IMR-90 (cell line): ENCODE measurements at regions not wholly inside any gene's neighbourhood (a gene's known extent, or its start where the extent isn't known, plus 50 kb on each side); places are given as distances from the start of the nearest gene placed in this dataset.

Source experiments
- ATAC-seq: fragments of 200-7000 bp; cut with Tn5 transposase; 2 replicates; pipeline ENCODE4 v1.9.1; 2020; ENCODE audit warnings: low read depth, mild to moderate bottlenecking, moderate library complexity
- BruUV-seq: library from RNA; stranded (reverse); fragments of 400-500 nt; replicated peaks from 2 replicates; lab custom pipeline; 2021; lab: Mats Ljungman, UMichigan
- CTCF ChIA-PET: fragments of 300-600 bp; formaldehyde crosslinking; extraction: SDS; loops from one replicate; lab custom pipeline; 2021; ENCODE audit warnings: antibody characterized with exemption; lab: Yijun Ruan, JAX
- POLR2A ChIA-PET: fragments of 300-600 bp; sonication (Branson Sonifier 250); formaldehyde crosslinking; loops from one replicate; lab custom pipeline; 2022; ENCODE audit warnings: antibody characterized with exemption; ENCODE audit not compliant: unreplicated experiment; lab: Charles Lee
- DNase-seq: peaks from one replicate; pipeline ENCODE4 v3.0.0; 2013
- H2AFZ ChIP-seq: replicated peaks from 2 replicates; pipeline ENCODE3; 2013; ENCODE audit warnings: low read length, mild to moderate bottlenecking; ENCODE audit not compliant: poor library complexity
- H2AK5ac ChIP-seq: 2 replicates; pipeline ENCODE4 v1.6.1; 2013; ENCODE audit warnings: low read depth, low read length, inconsistent platforms
- H2AK9ac ChIP-seq: replicated peaks from 2 replicates; pipeline ENCODE3; 2013; ENCODE audit warnings: mild to moderate bottlenecking, low read depth, low read length, moderate library complexity; ENCODE audit not compliant: poor library complexity
- H2BK120ac ChIP-seq: 2 replicates; pipeline ENCODE4 v1.6.1; 2013; ENCODE audit warnings: low read depth, low read length, inconsistent platforms
- H2BK15ac ChIP-seq: 3 replicates; pipeline ENCODE4 v1.6.1; 2013; ENCODE audit warnings: low read depth, low read length, inconsistent platforms
- H2BK20ac ChIP-seq: 2 replicates; pipeline ENCODE4 v1.6.1; 2013; ENCODE audit warnings: low read depth, mild to moderate bottlenecking, inconsistent platforms, low read length, moderate library complexity
- H2BK5ac ChIP-seq: 2 replicates; pipeline ENCODE4 v1.6.1; 2013; ENCODE audit warnings: mild to moderate bottlenecking, low read depth, low read length, inconsistent platforms; ENCODE audit not compliant: poor library complexity, severe bottlenecking
- H3K14ac ChIP-seq: replicated peaks from 2 replicates; pipeline ENCODE4 v1.6.1; 2013; ENCODE audit warnings: low read depth, low read length, inconsistent platforms
- H3K18ac ChIP-seq: 2 replicates; pipeline ENCODE4 v1.6.1; 2013; ENCODE audit warnings: low read depth, low read length, control low read depth
- H3K23ac ChIP-seq: 2 replicates; pipeline ENCODE4 v1.6.1; 2013; ENCODE audit warnings: low read depth, low read length, inconsistent platforms
- H3K27ac ChIP-seq: 2 replicates; pipeline ENCODE4 v1.5.1; 2013; ENCODE audit warnings: mild to moderate bottlenecking, control low read depth, low read length; ENCODE audit not compliant: insufficient read depth
- H3K27me3 ChIP-seq: 2 replicates; pipeline ENCODE4 v1.6.1; 2013; ENCODE audit warnings: low read length; ENCODE audit not compliant: control insufficient read depth, insufficient read depth
- H3K36me3 ChIP-seq: 2 replicates; pipeline ENCODE4 v1.6.1; 2013; ENCODE audit warnings: low read length, mixed read lengths; ENCODE audit not compliant: control insufficient read depth, insufficient read depth
- H3K4ac ChIP-seq: 2 replicates; pipeline ENCODE4 v1.6.1; 2013; ENCODE audit warnings: low read depth, low read length, inconsistent platforms
- H3K4me1 ChIP-seq: 2 replicates; pipeline ENCODE4 v1.6.1; 2013; ENCODE audit warnings: low read length, mixed read lengths; ENCODE audit not compliant: control insufficient read depth, insufficient read depth
- H3K4me2 ChIP-seq: 2 replicates; pipeline ENCODE4 v1.6.1; 2013; ENCODE audit warnings: low read depth, mild to moderate bottlenecking, control low read depth, low read length, moderate library complexity
- H3K4me3 ChIP-seq: 2 replicates; pipeline ENCODE4 v1.5.1; 2013; ENCODE audit warnings: low read depth, mild to moderate bottlenecking, control low read depth, low read length, moderate library complexity; ENCODE audit not compliant: insufficient read depth
- H3K56ac ChIP-seq: 2 replicates; pipeline ENCODE4 v1.6.1; 2013; ENCODE audit warnings: low read length, inconsistent platforms; ENCODE audit not compliant: insufficient read depth; ENCODE audit errors: extremely low read depth
- H3K79me1 ChIP-seq, 2 experiments: 2 replicates each; pipeline ENCODE4 v1.6.1; 2013; ENCODE audit warnings: low read length in 2 of 2, inconsistent platforms in 1 of 2, low read depth in 1 of 2
- H3K9ac ChIP-seq: 2 replicates; pipeline ENCODE4 v1.6.1; 2013; ENCODE audit warnings: low read depth, low read length, control low read depth
- H3K9me1 ChIP-seq: 2 replicates; pipeline ENCODE4 v1.6.1; 2013; ENCODE audit warnings: low read length, inconsistent platforms; ENCODE audit not compliant: insufficient read depth
- H3K9me3 ChIP-seq: 2 replicates; pipeline ENCODE4 v1.6.1; 2013; ENCODE audit warnings: low read length; ENCODE audit not compliant: control insufficient read depth, insufficient read depth
- H4K20me1 ChIP-seq: 2 replicates; pipeline ENCODE4 v1.6.1; 2013; ENCODE audit warnings: low read length, inconsistent platforms; ENCODE audit not compliant: insufficient read depth
- H4K5ac ChIP-seq: 2 replicates; pipeline ENCODE4 v1.6.1; 2013; ENCODE audit warnings: mild to moderate bottlenecking, low read depth, low read length, control low read depth
- H4K8ac ChIP-seq, 2 experiments: 2 replicates each; pipeline ENCODE4 v1.6.1; 2013; ENCODE audit warnings: low read depth in 2 of 2, low read length in 2 of 2, control low read depth in 1 of 2, inconsistent platforms in 1 of 2
- H4K91ac ChIP-seq: 2 replicates; pipeline ENCODE4 v1.6.1; 2013; ENCODE audit warnings: low read depth, low read length, inconsistent platforms; ENCODE audit not compliant: insufficient read depth
- BHLHE40 ChIP-seq: fragments of 150-350 bp; IDR thresholded peaks from 2 replicates; pipeline ENCODE4 v1.6.1; 2016; ENCODE audit warnings: mild to moderate bottlenecking, low read depth, low read length
- CEBPB ChIP-seq: IDR thresholded peaks from 2 replicates; pipeline ENCODE4 v1.6.1; 2012; ENCODE audit warnings: low read depth, low read length, improper control_type of control experiment
- CHD1 ChIP-seq: IDR thresholded peaks from 2 replicates; pipeline ENCODE4 v1.6.1; 2012; ENCODE audit warnings: low read depth, low read length, improper control_type of control experiment
- FOS ChIP-seq: fragments of 150-350 bp; IDR thresholded peaks from 2 replicates; pipeline ENCODE4 v1.6.1; 2016; ENCODE audit warnings: low read depth, low read length
- MAFK ChIP-seq: IDR thresholded peaks from 2 replicates; pipeline ENCODE4 v1.6.1; 2012; ENCODE audit warnings: low read depth, low read length, improper control_type of control experiment
- MAZ ChIP-seq: IDR thresholded peaks from 2 replicates; pipeline ENCODE4 v1.6.1; 2012; ENCODE audit warnings: low read depth, mild to moderate bottlenecking, low read length, improper control_type of control experiment, moderate library complexity, borderline replicate concordance
- MXI1 ChIP-seq: IDR thresholded peaks from 2 replicates; pipeline ENCODE4 v1.6.1; 2012; ENCODE audit warnings: low read depth, mild to moderate bottlenecking, low read length, moderate library complexity, borderline replicate concordance
- POLR2A ChIP-seq: IDR thresholded peaks from 2 replicates; pipeline ENCODE4 v1.6.1; 2012; ENCODE audit warnings: mild to moderate bottlenecking, low read depth, low read length
- RAD21 ChIP-seq: IDR thresholded peaks from 2 replicates; pipeline ENCODE4 v1.6.1; 2012; ENCODE audit warnings: low read length, improper control_type of control experiment
- RCOR1 ChIP-seq: IDR thresholded peaks from 2 replicates; pipeline ENCODE4 v1.6.1; 2012; ENCODE audit warnings: mild to moderate bottlenecking, low read length, improper control_type of control experiment; ENCODE audit not compliant: insufficient replicate concordance
- RFX5 ChIP-seq: IDR thresholded peaks from 2 replicates; pipeline ENCODE4 v1.8.0; 2012; ENCODE audit warnings: low read depth, mild to moderate bottlenecking, low read length, moderate library complexity
- SMC3 ChIP-seq: fragments of 150-350 bp; IDR thresholded peaks from 2 replicates; pipeline ENCODE4 v1.6.1; 2016; ENCODE audit warnings: low read depth, mild to moderate bottlenecking, antibody characterized with exemption, low read length, moderate library complexity
- WGBS, 2 experiments: methylation state at CpG; one replicate each; pipeline versions ENCODE4 v1.1.5 to v1.1.7; 2013; ENCODE audit warnings: missing lambda C conversion rate in 2 of 2; ENCODE audit not compliant: insufficient read length in 1 of 2; ENCODE audit errors: extremely low coverage in 2 of 2; 5-methylcytosine and 5-hydroxymethylcytosine counted together
- dilution Hi-C: fragments of 300-500 bp; cut with HindIII; formaldehyde crosslinking; loops from one replicate; pipeline ENCODE4 v1.14.3; 2018; ENCODE audit warnings: low sequenced_read_pairs; ENCODE audit not compliant: unreplicated experiment
- in situ Hi-C: fragments of 300-500 bp; cut with MboI; formaldehyde crosslinking; loops from 3 replicates; pipeline ENCODE4 v1.14.3; 2019; ENCODE audit warnings: low sequenced_read_pairs, inconsistent platforms, mixed read lengths
- intact Hi-C: fragments of 100-400 bp; cut with micrococcal nuclease; formaldehyde crosslinking; loops from 2 replicates; pipeline ENCODE4 v1.10.0; 2022
- TF ChIP-seq, protein P1 (sequence below): fragments of 150-350 bp; IDR thresholded peaks from 2 replicates; pipeline ENCODE4 v1.6.1; 2016; ENCODE audit warnings: low read depth, mild to moderate bottlenecking, low read length, moderate library complexity, borderline replicate concordance
- TF ChIP-seq, protein P2 (sequence below): conservative IDR thresholded peaks from 2 replicates; pipeline ENCODE4 v1.5.1; 2012; ENCODE audit warnings: mild to moderate bottlenecking, low read depth, low read length, improper control_type of control experiment
- TF ChIP-seq, protein P3 (sequence below): fragments of 150-350 bp; IDR thresholded peaks from 2 replicates; pipeline ENCODE4 v1.6.1; 2017; ENCODE audit warnings: mild to moderate bottlenecking, antibody characterized with exemption, low read length, low read depth

DNA sequence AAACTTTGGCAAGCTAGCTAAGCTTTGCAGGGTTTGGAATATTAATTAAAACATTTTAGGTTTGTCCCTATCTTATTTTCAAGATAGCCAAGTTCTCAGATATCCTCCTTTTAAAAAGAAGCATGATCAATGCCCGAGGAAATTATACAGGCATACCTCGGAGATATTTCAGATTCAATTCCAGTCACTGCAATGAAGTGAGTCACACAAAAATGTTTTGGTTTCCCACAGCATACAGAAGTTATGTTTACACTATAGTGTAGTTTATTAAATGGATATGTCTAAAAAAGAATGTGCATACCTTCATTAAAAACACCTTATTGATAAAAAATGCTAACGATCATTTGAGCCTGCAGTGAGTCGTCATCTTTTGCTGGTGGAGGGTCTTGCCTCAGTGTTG lies 382.9 kb upstream of the NPVF start:
- POLR2A ChIA-PET, result no interaction called here
- BruUV-seq, result no TSS peak
- no peak overlapping the region for H2AK9ac ChIP-seq
- no peak overlapping the region for H4K5ac ChIP-seq
- H3K9ac ChIP-seq, result no peak overlapping the region
- H3K27ac ChIP-seq, result peak overlapping the region; percentile 5; the same call in 1 of the 2 replicates
- H2BK20ac ChIP-seq, result no peak overlapping the region
- dilution Hi-C loops (no loop called here), in situ Hi-C loops (no loop called here), intact Hi-C loops (no loop called here)
- no peak for DNase-seq
- CTCF ChIA-PET, result no interaction called here
- no peak overlapping the region for H2BK120ac ChIP-seq
- H4K91ac ChIP-seq, result no peak overlapping the region
- no peak overlapping the region for H2AK5ac ChIP-seq
- no CpG with 5 or more reads among the region's 4 CpGs for WGBS, 2 experiments
- H3K79me1 ChIP-seq, result no peaks in the 10 kb centered on the region
- H3K4me3 ChIP-seq, result no peak overlapping the region
- H3K9me1 ChIP-seq, result no peaks in the 10 kb centered on the region
- H3K4ac ChIP-seq, result no peak overlapping the region
- H3K14ac ChIP-seq, result no peak overlapping the region
- no peak overlapping the region for H3K18ac ChIP-seq
- no peak overlapping the region for H2BK5ac ChIP-seq
- H2AFZ ChIP-seq, result no peak overlapping the region
- ATAC-seq, result no peak
- TF ChIP-seq RCOR1 (no peak), SMC3 (no peak), BHLHE40 (no peak), POLR2A (no peak), MAZ (no peak), FOS (no peak), CHD1 (no peak), RFX5 (no peak), RAD21 (no peak), CEBPB (no peak), MAFK (no peak), MXI1 (no peak)
- TF ChIP-seq, protein P1, sequence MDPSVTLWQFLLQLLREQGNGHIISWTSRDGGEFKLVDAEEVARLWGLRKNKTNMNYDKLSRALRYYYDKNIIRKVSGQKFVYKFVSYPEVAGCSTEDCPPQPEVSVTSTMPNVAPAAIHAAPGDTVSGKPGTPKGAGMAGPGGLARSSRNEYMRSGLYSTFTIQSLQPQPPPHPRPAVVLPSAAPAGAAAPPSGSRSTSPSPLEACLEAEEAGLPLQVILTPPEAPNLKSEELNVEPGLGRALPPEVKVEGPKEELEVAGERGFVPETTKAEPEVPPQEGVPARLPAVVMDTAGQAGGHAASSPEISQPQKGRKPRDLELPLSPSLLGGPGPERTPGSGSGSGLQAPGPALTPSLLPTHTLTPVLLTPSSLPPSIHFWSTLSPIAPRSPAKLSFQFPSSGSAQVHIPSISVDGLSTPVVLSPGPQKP, result no peak
- TF ChIP-seq, protein P2, sequence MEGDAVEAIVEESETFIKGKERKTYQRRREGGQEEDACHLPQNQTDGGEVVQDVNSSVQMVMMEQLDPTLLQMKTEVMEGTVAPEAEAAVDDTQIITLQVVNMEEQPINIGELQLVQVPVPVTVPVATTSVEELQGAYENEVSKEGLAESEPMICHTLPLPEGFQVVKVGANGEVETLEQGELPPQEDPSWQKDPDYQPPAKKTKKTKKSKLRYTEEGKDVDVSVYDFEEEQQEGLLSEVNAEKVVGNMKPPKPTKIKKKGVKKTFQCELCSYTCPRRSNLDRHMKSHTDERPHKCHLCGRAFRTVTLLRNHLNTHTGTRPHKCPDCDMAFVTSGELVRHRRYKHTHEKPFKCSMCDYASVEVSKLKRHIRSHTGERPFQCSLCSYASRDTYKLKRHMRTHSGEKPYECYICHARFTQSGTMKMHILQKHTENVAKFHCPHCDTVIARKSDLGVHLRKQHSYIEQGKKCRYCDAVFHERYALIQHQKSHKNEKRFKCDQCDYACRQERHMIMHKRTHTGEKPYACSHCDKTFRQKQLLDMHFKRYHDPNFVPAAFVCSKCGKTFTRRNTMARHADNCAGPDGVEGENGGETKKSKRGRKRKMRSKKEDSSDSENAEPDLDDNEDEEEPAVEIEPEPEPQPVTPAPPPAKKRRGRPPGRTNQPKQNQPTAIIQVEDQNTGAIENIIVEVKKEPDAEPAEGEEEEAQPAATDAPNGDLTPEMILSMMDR, result no peak
- TF ChIP-seq, protein P3, sequence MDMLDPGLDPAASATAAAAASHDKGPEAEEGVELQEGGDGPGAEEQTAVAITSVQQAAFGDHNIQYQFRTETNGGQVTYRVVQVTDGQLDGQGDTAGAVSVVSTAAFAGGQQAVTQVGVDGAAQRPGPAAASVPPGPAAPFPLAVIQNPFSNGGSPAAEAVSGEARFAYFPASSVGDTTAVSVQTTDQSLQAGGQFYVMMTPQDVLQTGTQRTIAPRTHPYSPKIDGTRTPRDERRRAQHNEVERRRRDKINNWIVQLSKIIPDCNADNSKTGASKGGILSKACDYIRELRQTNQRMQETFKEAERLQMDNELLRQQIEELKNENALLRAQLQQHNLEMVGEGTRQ, result no peak
- no peak overlapping the region for H3K23ac ChIP-seq
- H3K9me3 ChIP-seq, result no peaks in the 10 kb centered on the region
- no peak overlapping the region for H2BK15ac ChIP-seq
- H4K20me1 ChIP-seq, result no peaks in the 10 kb centered on the region
- H3K36me3 ChIP-seq, result no peaks in the 10 kb centered on the region
- no peak overlapping the region for H3K4me2 ChIP-seq
- H4K8ac ChIP-seq, result no peak overlapping the region
- no peaks in the 10 kb centered on the region for H3K27me3 ChIP-seq
- H3K56ac ChIP-seq, result no peak overlapping the region
- peaks cover 1% of the 10 kb centered on the region; the same call in 1 of the 2 replicates for H3K4me1 ChIP-seq
